Loucy (cell line): ENCODE measurements at regions not wholly inside any gene's neighbourhood (a gene's known extent, or its start where the extent isn't known, plus 50 kb on each side); places are given as distances from the start of the nearest gene placed in this dataset.

ENCODE experiments used
- CTCF ChIP-seq: fragments of 200-600 bp; sonication (generic); conservative IDR thresholded peaks from 2 replicates; pipeline ENCODE4 v1.5.1; 2014; ENCODE audit warnings: mild to moderate bottlenecking, antibody characterized with exemption, low read length
- EZH2phosphoT487 ChIP-seq: fragments of 200-600 bp; IDR thresholded peaks from 2 replicates; pipeline ENCODE4 v1.6.1; 2018; ENCODE audit warnings: antibody characterized with exemption, mild to moderate bottlenecking, moderate library complexity, borderline replicate concordance

GRCh38 chr1:91584878-91585277 is 84.2 kb downstream of the CDC7 start:
- TF ChIP-seq EZH2phosphoT487 (no peak), CTCF (no peak)
